ENCODE measurements at regions not wholly inside any gene's neighbourhood (a gene's known extent, or its start where the extent isn't known, plus 50 kb on each side); places are given as distances from the start of the nearest gene placed in this dataset.
"Not testable (repeated sequence)": the region's sequence is repeated elsewhere in the genome, so short reads cannot be mapped to it uniquely, and the experiment has no call there.

GRCh38 chr13:101003566-101003965, 329.0 kb upstream of the TMTC4 start:
- ChIA-PET CTCF (no interaction called here), POLR2A (no interaction called here)
- no peak overlapping the region for H3K27ac Mint-ChIP-seq
- H3K9me3 Mint-ChIP-seq, result no peaks in the 10 kb centered on the region
- no peaks in the 10 kb centered on the region for H3K27me3 Mint-ChIP-seq
- H3K36me3 Mint-ChIP-seq (ENCODE audit: low read depth), result no peaks in the 10 kb centered on the region
- no peak for DNase-seq
- no peaks in the 10 kb centered on the region for H3K4me1 Mint-ChIP-seq
- H3K4me3 Mint-ChIP-seq, result no peak overlapping the region

- no peaks in the 10 kb centered on the region for H3K36me3 Mint-ChIP-seq (ENCODE audit: low read depth)
- no peaks in the 10 kb centered on the region for H3K27me3 Mint-ChIP-seq
- ChIA-PET POLR2A (no interaction called here), CTCF (no interaction called here)
- no peaks in the 10 kb centered on the region for H3K9me3 Mint-ChIP-seq
- DNase-seq, result no peak
- no peak overlapping the region for H3K4me3 Mint-ChIP-seq
- no peak overlapping the region for H3K27ac Mint-ChIP-seq
- H3K4me1 Mint-ChIP-seq, result no peaks in the 10 kb centered on the region
Observed at GRCh38 chr13:100989392-100989791, 314.8 kb upstream of the TMTC4 start.

GRCh38 chr13:100988921-100989320, 314.3 kb upstream of the TMTC4 start:
- Mint-ChIP-seq H3K4me3 (no peak overlapping the region), H3K4me1 (no peaks in the 10 kb centered on the region), H3K9me3 (no peaks in the 10 kb centered on the region), H3K27ac (no peak overlapping the region), H3K27me3 (no peaks in the 10 kb centered on the region), H3K36me3 (ENCODE audit: low read depth) (no peaks in the 10 kb centered on the region)
- POLR2A ChIA-PET, result no interaction called here
- no peak for DNase-seq
- CTCF ChIA-PET, result no interaction called here

DNA sequence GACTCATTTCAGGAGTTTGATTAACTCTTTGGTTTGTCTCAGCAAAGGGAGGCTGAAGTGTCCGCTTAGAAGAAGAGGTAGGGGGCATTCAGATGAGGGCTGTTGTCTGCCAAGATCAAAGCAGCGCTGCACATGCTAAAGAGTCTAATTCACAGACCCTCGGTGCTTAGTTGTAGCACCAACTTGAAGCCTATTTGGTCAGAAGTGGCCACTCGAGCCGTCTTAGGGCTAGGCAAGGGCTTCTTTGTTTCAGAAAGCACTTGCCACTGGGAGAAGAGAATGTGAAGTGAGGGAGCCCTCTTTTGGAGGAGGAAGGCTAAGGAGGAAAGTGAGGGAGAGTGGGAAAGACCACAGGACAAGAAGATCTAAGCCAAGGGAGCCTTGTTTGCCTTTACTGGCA, 313.4 kb upstream of the TMTC4 start:
- CTCF ChIA-PET, result no interaction called here
- no peak for DNase-seq
- H3K27me3 Mint-ChIP-seq, result no peaks in the 10 kb centered on the region
- H3K4me3 Mint-ChIP-seq, result no peak overlapping the region
- no peaks in the 10 kb centered on the region for H3K9me3 Mint-ChIP-seq
- no peak overlapping the region for H3K27ac Mint-ChIP-seq
- POLR2A ChIA-PET, result no interaction called here
- no peaks in the 10 kb centered on the region for H3K36me3 Mint-ChIP-seq (ENCODE audit: low read depth)
- H3K4me1 Mint-ChIP-seq, result no peaks in the 10 kb centered on the region

- CTCF ChIA-PET, result no interaction called here
- POLR2A ChIA-PET, result no interaction called here
- H3K27ac Mint-ChIP-seq, result no peak overlapping the region
- H3K27me3 Mint-ChIP-seq, result peaks cover 4% of the 10 kb centered on the region
- H3K4me1 Mint-ChIP-seq, result no peaks in the 10 kb centered on the region
- no peak for DNase-seq
- no peaks in the 10 kb centered on the region for H3K9me3 Mint-ChIP-seq
- no peaks in the 10 kb centered on the region for H3K36me3 Mint-ChIP-seq (ENCODE audit: low read depth)
- H3K4me3 Mint-ChIP-seq, result no peak overlapping the region
Observed at GRCh38 chr13:100986571-100986970, 312.0 kb upstream of the TMTC4 start.

GRCh38 chr13:100984085-100984705, 309.6 kb upstream of the TMTC4 start:
- Mint-ChIP-seq H3K36me3 (ENCODE audit: low read depth) (no peaks in the 10 kb centered on the region), H3K27ac (no peak overlapping the region), H3K9me3 (no peaks in the 10 kb centered on the region), H3K4me3 (no peak overlapping the region), H3K27me3 (peaks cover 8% of the 10 kb centered on the region), H3K4me1 (no peaks in the 10 kb centered on the region)
- no peak for DNase-seq
- ChIA-PET CTCF (interaction anchor here (1.4 kb wide), 1 partner anchor 11 kb away, joined by 3 read pairs; no protein-coding TSS in a partner anchor), POLR2A (no interaction called here)

- Mint-ChIP-seq H3K9me3 (no peaks in the 10 kb centered on the region), H3K4me3 (no peak overlapping the region), H3K27me3 (peaks cover 12% of the 10 kb centered on the region), H3K4me1 (no peaks in the 10 kb centered on the region), H3K27ac (no peak overlapping the region), H3K36me3 (ENCODE audit: low read depth) (no peaks in the 10 kb centered on the region)
- ChIA-PET CTCF (no interaction called here), POLR2A (no interaction called here)
- DNase-seq, result no peak
Observed at GRCh38 chr13:100983111-100983510, 308.5 kb upstream of the TMTC4 start.

GRCh38 chr13:100980171-100980570, 305.6 kb upstream of the TMTC4 start:
- DNase-seq, result no peak
- no peak overlapping the region for H3K4me3 Mint-ChIP-seq
- no peaks in the 10 kb centered on the region for H3K36me3 Mint-ChIP-seq (ENCODE audit: low read depth)
- H3K4me1 Mint-ChIP-seq, result no peaks in the 10 kb centered on the region
- POLR2A ChIA-PET, result no interaction called here
- CTCF ChIA-PET, result no interaction called here
- no peak overlapping the region for H3K27ac Mint-ChIP-seq
- no peaks in the 10 kb centered on the region for H3K9me3 Mint-ChIP-seq
- peaks cover 12% of the 10 kb centered on the region for H3K27me3 Mint-ChIP-seq

GRCh38 chr13:100977841-100978240, 303.2 kb upstream of the TMTC4 start:
- ChIA-PET CTCF (no interaction called here), POLR2A (no interaction called here)
- no peaks in the 10 kb centered on the region for H3K9me3 Mint-ChIP-seq
- H3K27ac Mint-ChIP-seq, result no peak overlapping the region
- H3K36me3 Mint-ChIP-seq (ENCODE audit: low read depth), result no peaks in the 10 kb centered on the region
- DNase-seq, result no peak
- H3K4me3 Mint-ChIP-seq, result no peak overlapping the region
- H3K27me3 Mint-ChIP-seq, result peaks cover 14% of the 10 kb centered on the region
- no peaks in the 10 kb centered on the region for H3K4me1 Mint-ChIP-seq

DNA sequence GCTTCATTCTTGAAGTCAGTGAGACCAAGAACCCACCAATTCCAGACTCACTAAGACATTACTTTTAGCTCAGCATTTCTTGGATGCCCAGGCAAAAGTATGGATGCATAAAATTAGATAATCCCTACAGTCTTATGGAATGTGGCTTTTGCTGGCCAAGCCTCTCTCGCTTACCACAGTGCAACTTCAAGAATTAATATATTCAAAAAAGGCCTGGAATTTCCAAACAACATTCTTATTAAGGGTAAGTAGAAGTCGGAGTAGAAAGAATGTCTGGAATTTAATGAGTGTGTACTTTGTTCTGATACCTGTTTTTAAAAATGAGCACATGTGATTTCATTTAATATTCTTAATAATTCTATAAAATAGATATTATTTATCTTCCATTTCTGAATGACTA, 302.4 kb upstream of the TMTC4 start:
- H3K27ac Mint-ChIP-seq, result no peak overlapping the region
- DNase-seq, result no peak
- H3K9me3 Mint-ChIP-seq, result peaks cover under 1% of the 10 kb centered on the region
- ChIA-PET CTCF (no interaction called here), POLR2A (no interaction called here)
- H3K36me3 Mint-ChIP-seq (ENCODE audit: low read depth), result no peaks in the 10 kb centered on the region
- no peak overlapping the region for H3K4me3 Mint-ChIP-seq
- no peaks in the 10 kb centered on the region for H3K4me1 Mint-ChIP-seq
- H3K27me3 Mint-ChIP-seq, result peaks cover 14% of the 10 kb centered on the region

- CTCF ChIA-PET; H3K4me1 Mint-ChIP-seq; H3K36me3 Mint-ChIP-seq (ENCODE audit: low read depth); H3K9me3 Mint-ChIP-seq; POLR2A ChIA-PET; H3K4me3 Mint-ChIP-seq; H3K27me3 Mint-ChIP-seq; DNase-seq; H3K27ac Mint-ChIP-seq: not testable (repeated sequence)
Observed at GRCh38 chr13:100975666-100976065, 301.1 kb upstream of the TMTC4 start.

DNA sequence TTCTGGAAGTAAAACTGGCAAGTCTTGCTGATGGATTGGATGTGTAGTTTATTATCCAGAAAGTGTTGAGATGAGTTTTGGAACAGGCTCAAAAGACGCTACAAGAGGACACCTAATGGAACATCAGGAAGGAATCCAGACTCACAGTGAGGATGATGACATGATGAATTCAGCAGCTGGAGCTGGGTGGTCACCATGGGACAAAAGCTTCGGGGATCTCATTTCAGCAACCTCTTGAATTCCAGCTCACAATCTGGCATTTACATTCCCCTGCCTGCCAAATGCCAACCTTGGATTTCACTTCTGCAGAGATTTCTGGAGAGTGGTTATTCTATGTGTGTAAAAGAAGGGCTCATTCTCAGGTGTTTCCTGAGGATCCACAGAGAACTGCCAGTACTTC, 288.0 kb upstream of the TMTC4 start:
- ChIA-PET CTCF (no interaction called here), POLR2A (no interaction called here)
- no peaks in the 10 kb centered on the region for H3K4me1 Mint-ChIP-seq
- H3K9me3 Mint-ChIP-seq, result no peaks in the 10 kb centered on the region
- no peak overlapping the region for H3K27ac Mint-ChIP-seq
- H3K36me3 Mint-ChIP-seq (ENCODE audit: low read depth), result no peaks in the 10 kb centered on the region
- no peak for DNase-seq
- H3K27me3 Mint-ChIP-seq, result no peaks in the 10 kb centered on the region
- H3K4me3 Mint-ChIP-seq, result no peak overlapping the region

DNA sequence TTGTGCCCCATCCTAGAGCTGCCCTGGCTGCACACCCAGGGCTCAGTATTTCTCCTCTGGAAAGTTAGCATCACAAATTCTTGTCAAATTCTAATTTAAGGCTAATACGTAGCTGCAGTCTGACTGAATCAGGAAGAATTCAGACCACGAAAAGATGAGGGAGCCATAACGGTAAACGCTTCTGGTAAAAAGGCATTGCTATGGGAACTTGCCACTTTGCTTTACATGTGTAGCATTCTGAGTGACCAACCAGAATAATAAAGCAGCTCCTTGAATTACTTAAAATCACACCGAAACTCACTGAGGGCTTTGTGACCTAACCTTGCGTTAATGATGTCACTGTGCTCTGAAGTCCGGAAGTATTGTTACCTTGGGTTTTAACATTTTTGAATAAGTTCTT, 286.6 kb upstream of the TMTC4 start:
- H3K27ac Mint-ChIP-seq, result no peak overlapping the region
- no peaks in the 10 kb centered on the region for H3K27me3 Mint-ChIP-seq
- H3K9me3 Mint-ChIP-seq, result no peaks in the 10 kb centered on the region
- H3K4me3 Mint-ChIP-seq, result no peak overlapping the region
- no peaks in the 10 kb centered on the region for H3K36me3 Mint-ChIP-seq (ENCODE audit: low read depth)
- DNase-seq, result no peak
- no peaks in the 10 kb centered on the region for H3K4me1 Mint-ChIP-seq
- ChIA-PET POLR2A (no interaction called here), CTCF (no interaction called here)

DNA sequence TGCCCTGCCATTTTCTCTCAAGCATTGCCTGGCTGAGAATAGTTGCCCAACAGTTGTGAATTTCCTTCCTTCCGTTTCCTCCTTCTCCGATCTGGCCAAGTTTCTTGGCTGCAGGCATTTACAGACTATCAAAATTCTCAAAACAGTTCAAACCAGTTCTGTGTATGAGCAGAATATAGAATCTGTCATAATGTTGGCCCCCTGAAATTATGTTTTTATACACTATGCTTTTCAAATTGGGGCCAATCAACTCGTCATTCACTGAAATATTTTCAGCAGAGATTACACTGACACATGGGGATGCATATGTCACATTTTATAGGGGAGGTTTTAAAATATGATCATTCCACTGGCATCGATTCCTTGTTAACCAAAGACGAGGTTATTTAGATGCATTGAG, 284.2 kb upstream of the TMTC4 start:
- Mint-ChIP-seq H3K36me3 (ENCODE audit: low read depth) (no peaks in the 10 kb centered on the region), H3K4me1 (no peaks in the 10 kb centered on the region), H3K27ac (no peak overlapping the region), H3K4me3 (no peak overlapping the region), H3K27me3 (no peaks in the 10 kb centered on the region), H3K9me3 (no peaks in the 10 kb centered on the region)
- CTCF ChIA-PET, result no interaction called here
- no peak for DNase-seq
- POLR2A ChIA-PET, result no interaction called here

- Mint-ChIP-seq H3K36me3 (ENCODE audit: low read depth) (no peaks in the 10 kb centered on the region), H3K4me3 (no peak overlapping the region), H3K27ac (no peak overlapping the region), H3K27me3 (no peaks in the 10 kb centered on the region), H3K9me3 (no peaks in the 10 kb centered on the region), H3K4me1 (no peaks in the 10 kb centered on the region)
- CTCF ChIA-PET, result no interaction called here
- no peak for DNase-seq
- POLR2A ChIA-PET, result no interaction called here
Observed at GRCh38 chr13:100957741-100958140, 283.1 kb upstream of the TMTC4 start.

All from activated CD4-positive, alpha-beta memory T cell treated with anti-CD3 and anti-CD28 coated beads, Interleukin-2, amount 10 ng/mL, durations not matched to agents 7 days and 5 days (primary cell).